Effector CD4-positive, alpha-beta T cell (primary cell): ENCODE measurements at regions not wholly inside any gene's neighbourhood (a gene's known extent, or its start where the extent isn't known, plus 50 kb on each side); places are given as distances from the start of the nearest gene placed in this dataset.

Experiments
- DNase-seq: peaks from one replicate; pipeline ENCODE4 v3.0.0-alpha.2; 2020

- DNase-seq = no peak
These were observed 258.0 kb upstream of the FMN2 start for GRCh38 chr1:239833723-239834122.

- DNase-seq = no peak
These were observed 255.7 kb upstream of the FMN2 start for GRCh38 chr1:239835946-239836440.

GRCh38 chr1:239840336-239840735, 251.3 kb upstream of the FMN2 start:
- DNase-seq = no peak

- DNase-seq = no peak
These were observed 250.9 kb upstream of the FMN2 start for GRCh38 chr1:239840790-239841189.

GRCh38 chr1:239841631-239842030, 250.1 kb upstream of the FMN2 start:
- no peak for DNase-seq

GRCh38 chr1:239843541-239843940, 248.1 kb upstream of the FMN2 start:
- no peak for DNase-seq

GRCh38 chr1:239844833-239845232, 246.8 kb upstream of the FMN2 start:
- no peak for DNase-seq

GRCh38 chr1:239854922-239855321, 236.8 kb upstream of the FMN2 start:
- DNase-seq = no peak

- no peak for DNase-seq
These were observed 235.6 kb upstream of the FMN2 start for GRCh38 chr1:239856067-239856466.

GRCh38 chr1:239856924-239857323, 234.8 kb upstream of the FMN2 start:
- no peak for DNase-seq

- no peak for DNase-seq
These were observed 233.6 kb upstream of the FMN2 start for GRCh38 chr1:239858057-239858456.

- DNase-seq = no peak
These were observed 233.2 kb upstream of the FMN2 start for GRCh38 chr1:239858529-239858928.

- DNase-seq = no peak
These were observed 229.7 kb upstream of the FMN2 start for GRCh38 chr1:239861985-239862384.

- DNase-seq = no peak
These were observed 223.4 kb upstream of the FMN2 start for GRCh38 chr1:239868058-239868832.

- DNase-seq = no peak
These were observed 221.5 kb upstream of the FMN2 start for GRCh38 chr1:239870194-239870593.

GRCh38 chr1:239872626-239873025, 219.1 kb upstream of the FMN2 start:
- no peak for DNase-seq

- no peak for DNase-seq
These were observed 216.9 kb upstream of the FMN2 start for GRCh38 chr1:239874831-239875230.

GRCh38 chr1:239879321-239880170, 212.1 kb upstream of the FMN2 start:
- no peak for DNase-seq

- DNase-seq = no peak
These were observed 208.7 kb upstream of the FMN2 start for GRCh38 chr1:239882967-239883366.

GRCh38 chr1:239884796-239885195, 206.9 kb upstream of the FMN2 start:
- no peak for DNase-seq

- DNase-seq = no peak
These were observed 205.4 kb upstream of the FMN2 start for GRCh38 chr1:239886266-239886665.

- no peak for DNase-seq
These were observed 203.0 kb upstream of the FMN2 start for GRCh38 chr1:239888639-239889038.

- no peak for DNase-seq
These were observed 199.9 kb upstream of the FMN2 start for GRCh38 chr1:239891621-239892358.
